ENCODE measurements at regions not wholly inside any gene's neighbourhood (a gene's known extent, or its start where the extent isn't known, plus 50 kb on each side); places are given as distances from the start of the nearest gene placed in this dataset.
A peak's percentile ranks its signal among the peaks of the same experiment; 100 is the strongest.

GRCh38 chr9:129397335-129397734 is 219.3 kb upstream of the IER5L start:
- DNase-seq: no peak

- DNase-seq: no peak
Observed at GRCh38 chr9:129396365-129396708, 218.3 kb upstream of the IER5L start.

GRCh38 chr9:129395633-129396364 is 217.7 kb upstream of the IER5L start:
- no peak for DNase-seq

- DNase-seq: no peak
Observed at GRCh38 chr9:129394886-129395279, 216.8 kb upstream of the IER5L start.

GRCh38 chr9:129394061-129394885 is 216.2 kb upstream of the IER5L start:
- DNase-seq: no peak

- no peak for DNase-seq
Observed at GRCh38 chr9:129393064-129393463, 215.0 kb upstream of the IER5L start.

GRCh38 chr9:129392093-129392541 is 214.1 kb upstream of the IER5L start:
- no peak for DNase-seq

- DNase-seq: no peak
Observed at GRCh38 chr9:129391221-129391661, 213.2 kb upstream of the IER5L start.

GRCh38 chr9:129390541-129390940 is 212.5 kb upstream of the IER5L start:
- no peak for DNase-seq

GRCh38 chr9:129387822-129388221 is 209.8 kb upstream of the IER5L start:
- DNase-seq: no peak

GRCh38 chr9:129386812-129387177 is 208.7 kb upstream of the IER5L start:
- no peak for DNase-seq

- no peak for DNase-seq
Observed at GRCh38 chr9:129385211-129385934, 207.3 kb upstream of the IER5L start.

- DNase-seq: no peak
Observed at GRCh38 chr9:129384491-129385210, 206.6 kb upstream of the IER5L start.

GRCh38 chr9:129383561-129384490 is 205.8 kb upstream of the IER5L start:
- DNase-seq: peak; percentile 47

GRCh38 chr9:129383019-129383560 is 205.0 kb upstream of the IER5L start:
- DNase-seq: no peak

GRCh38 chr9:129382281-129383018 is 204.4 kb upstream of the IER5L start:
- no peak for DNase-seq

- no peak for DNase-seq
Observed at GRCh38 chr9:129381481-129381957, 203.5 kb upstream of the IER5L start.

GRCh38 chr9:129380961-129381401 is 202.9 kb upstream of the IER5L start:
- DNase-seq: no peak

- DNase-seq: no peak
Observed at GRCh38 chr9:129379886-129380285, 201.8 kb upstream of the IER5L start.

- DNase-seq: no peak
Observed at GRCh38 chr9:129379181-129379836, 201.2 kb upstream of the IER5L start.

Data from GDM1 (cell line).